Neuronal stem cell (in vitro differentiated cells): ENCODE measurements at regions not wholly inside any gene's neighbourhood (a gene's known extent, or its start where the extent isn't known, plus 50 kb on each side); places are given as distances from the start of the nearest gene placed in this dataset.
A peak's percentile ranks its signal among the peaks of the same experiment; 100 is the strongest.

Experiments used
- DNase-seq: peaks from one replicate; pipeline ENCODE4 v3.0.0-alpha.2; 2013; ENCODE audit warnings: low spot score
- H2AFZ ChIP-seq: one replicate; pipeline ENCODE4 v1.6.1; 2013; ENCODE audit warnings: mild to moderate bottlenecking, low read length, inconsistent platforms
- H2AK5ac ChIP-seq: 2 replicates; pipeline ENCODE4 v1.6.1; 2013; ENCODE audit warnings: low read depth, mild to moderate bottlenecking, inconsistent platforms, low read length, moderate library complexity, mixed read lengths
- H2BK120ac ChIP-seq: 2 replicates; pipeline ENCODE4 v1.6.1; 2013; ENCODE audit warnings: low read depth, mild to moderate bottlenecking, inconsistent platforms, low read length, moderate library complexity, mixed read lengths
- H2BK12ac ChIP-seq: one replicate; pipeline ENCODE4 v1.6.1; 2013; ENCODE audit warnings: low read length, inconsistent platforms
- H2BK15ac ChIP-seq: 2 replicates; pipeline ENCODE4 v1.6.1; 2013; ENCODE audit warnings: mild to moderate bottlenecking, low read length, inconsistent platforms, mixed read lengths
- H2BK5ac ChIP-seq: one replicate; pipeline ENCODE4 v1.6.1; 2013; ENCODE audit warnings: inconsistent platforms, mild to moderate bottlenecking, low read length, moderate library complexity
- H3K14ac ChIP-seq: one replicate; pipeline ENCODE4 v1.6.1; 2013; ENCODE audit warnings: low read length, inconsistent platforms
- H3K18ac ChIP-seq: 2 replicates; pipeline ENCODE4 v1.6.1; 2013; ENCODE audit warnings: low read length, inconsistent platforms
- H3K23ac ChIP-seq: 2 replicates; pipeline ENCODE4 v1.6.1; 2013; ENCODE audit warnings: low read depth, mild to moderate bottlenecking, mixed read lengths, low read length, inconsistent platforms; ENCODE audit not compliant: poor library complexity
- H3K27ac ChIP-seq: replicated peaks from 3 replicates; pipeline ENCODE4 v1.5.1; 2013; ENCODE audit warnings: low read length, inconsistent platforms
- H3K27me3 ChIP-seq, 3 experiments: 2 replicates each; pipeline ENCODE4 v1.6.1; 2013; ENCODE audit warnings: low read length in 3 of 3, mild to moderate bottlenecking in 2 of 3, inconsistent platforms in 1 of 3, low read depth in 1 of 3, mixed read lengths in 1 of 3, moderate library complexity in 1 of 3; ENCODE audit not compliant: control insufficient read depth in 3 of 3, insufficient read depth in 3 of 3
- H3K36me3 ChIP-seq, 2 donors: replicated peaks in 1 of 2; 2 replicates each; pipeline ENCODE4 v1.6.1; 2013; ENCODE audit warnings: low read length in 2 of 2; ENCODE audit not compliant: control insufficient read depth in 2 of 2, insufficient read depth in 2 of 2
- H3K4ac ChIP-seq: 2 replicates; pipeline ENCODE4 v1.6.1; 2013; ENCODE audit warnings: inconsistent platforms, mild to moderate bottlenecking, low read length, moderate library complexity
- H3K4me1 ChIP-seq, 2 donors: 1 replicate in 1 of 2; 2 replicates in 1 of 2; pipeline ENCODE4 v1.6.1; 2013; ENCODE audit warnings: low read length in 2 of 2, low read depth in 1 of 2; ENCODE audit not compliant: control insufficient read depth in 2 of 2, insufficient read depth in 1 of 2
- H3K4me2 ChIP-seq: one replicate; pipeline ENCODE4 v1.6.1; 2013; ENCODE audit warnings: mild to moderate bottlenecking, low read length, inconsistent platforms; ENCODE audit not compliant: insufficient read depth, poor library complexity, severe bottlenecking
- H3K4me3 ChIP-seq, 2 donors: 2 replicates each; pipeline ENCODE4 v1.5.1; 2013; ENCODE audit warnings: low read length in 2 of 2, mild to moderate bottlenecking in 2 of 2, inconsistent platforms in 1 of 2, moderate library complexity in 1 of 2
- H3K79me1 ChIP-seq: one replicate; pipeline ENCODE4 v1.6.1; 2013; ENCODE audit warnings: low read depth, mild to moderate bottlenecking, inconsistent platforms, low read length, moderate library complexity
- H3K9ac ChIP-seq: one replicate; pipeline ENCODE4 v1.6.1; 2013; ENCODE audit warnings: mild to moderate bottlenecking, low read depth, low read length, inconsistent platforms; ENCODE audit not compliant: poor library complexity
- H3K9me3 ChIP-seq, 2 donors: replicated peaks in 1 of 2; 2 replicates each; pipeline versions ENCODE3 to v1.6.1; 2013; ENCODE audit warnings: low read length in 2 of 2, mild to moderate bottlenecking in 2 of 2, inconsistent platforms in 1 of 2, low read depth in 1 of 2, mixed read lengths in 1 of 2, moderate library complexity in 1 of 2; ENCODE audit not compliant: control insufficient read depth in 2 of 2, insufficient read depth in 1 of 2
- H4K8ac ChIP-seq: one replicate; pipeline ENCODE4 v1.6.1; 2013; ENCODE audit warnings: low read depth, mild to moderate bottlenecking, inconsistent platforms, low read length, moderate library complexity
- H4K91ac ChIP-seq: one replicate; pipeline ENCODE4 v1.6.1; 2013; ENCODE audit warnings: low read length, low read depth, mild to moderate bottlenecking, inconsistent platforms; ENCODE audit not compliant: poor library complexity
- WGBS, 2 donors: extraction: QIAGEN DNeasy Blood & Tissue Kit; methylation state at CpG; one replicate each; pipeline ENCODE4 v1.1.7; 2013; ENCODE audit warnings: missing lambda C conversion rate in 2 of 2, mixed read lengths in 1 of 2; ENCODE audit not compliant: insufficient read length in 2 of 2, insufficient replicate concordance in 1 of 2; ENCODE audit errors: extremely low coverage in 2 of 2; 5-methylcytosine and 5-hydroxymethylcytosine counted together

- Histone ChIP-seq H3K4ac (no peak overlapping the region), H3K18ac (no peak overlapping the region), H3K9me3 (no peaks in the 10 kb centered on the region), H3K79me1 (no peaks in the 10 kb centered on the region), H4K8ac (no peak overlapping the region), H3K14ac (no peak overlapping the region), H3K27ac (peak overlapping the region; percentile 19), H3K9ac (no peak overlapping the region), H3K4me3 (no peak overlapping the region), H2AFZ (no peak overlapping the region), H3K23ac (no peak overlapping the region), H2BK5ac (no peak overlapping the region), H4K91ac (no peak overlapping the region), H3K36me3 (no peaks in the 10 kb centered on the region), H3K4me1 (peaks cover 0 to 12% of the 10 kb centered on the region in 2 donors), H3K27me3 (peaks cover 0 to 2% (median 0%) of the 10 kb centered on the region in 3 experiments), H3K4me2 (no peak overlapping the region), H2BK120ac (no peak overlapping the region), H2BK15ac (no peak overlapping the region), H2BK12ac (no peak overlapping the region), H2AK5ac (no peak overlapping the region)
- DNase-seq, result no peak
- WGBS, 2 donors, result no CpG with 5 or more reads among the region's 8 CpGs
Observed at GRCh38 chr14:94700336-94700735, 69.6 kb downstream of the GSC start.

- peak overlapping the region; percentile 49 for H3K18ac ChIP-seq
- no CpG with 5 or more reads among the region's 9 CpGs for WGBS, 2 donors
- peaks cover 0 to 2% (median 0%) of the 10 kb centered on the region in 3 experiments for H3K27me3 ChIP-seq
- no peak overlapping the region for H4K8ac ChIP-seq
- H2BK5ac ChIP-seq, result no peak overlapping the region
- no peaks in the 10 kb centered on the region for H3K9me3 ChIP-seq
- H2AFZ ChIP-seq, result no peak overlapping the region
- H2BK15ac ChIP-seq, result peak overlapping the region; percentile 29
- no peak overlapping the region for H3K14ac ChIP-seq
- no peak for DNase-seq
- H3K27ac ChIP-seq, result no peak overlapping the region
- no peak overlapping the region for H3K4me3 ChIP-seq
- H2AK5ac ChIP-seq, result no peak overlapping the region
- peaks cover 0 to 12% of the 10 kb centered on the region in 2 donors for H3K4me1 ChIP-seq
- H2BK12ac ChIP-seq, result no peak overlapping the region
- no peaks in the 10 kb centered on the region for H3K79me1 ChIP-seq
- H3K4ac ChIP-seq, result no peak overlapping the region
- H3K4me2 ChIP-seq, result no peak overlapping the region
- no peaks in the 10 kb centered on the region for H3K36me3 ChIP-seq
- no peak overlapping the region for H3K9ac ChIP-seq
- no peak overlapping the region for H4K91ac ChIP-seq
- H3K23ac ChIP-seq, result peak overlapping the region; percentile 17
- no peak overlapping the region for H2BK120ac ChIP-seq
Observed at GRCh38 chr14:94699831-94700230, 70.1 kb downstream of the GSC start.

GRCh38 chr14:94697773-94698556 lies 71.9 kb downstream of the GSC start:
- Histone ChIP-seq H3K36me3 (no peaks in the 10 kb centered on the region), H3K4ac (no peak overlapping the region)

GRCh38 chr14:94696518-94696917 lies 73.4 kb downstream of the GSC start:
- Histone ChIP-seq H3K4me2 (no peak overlapping the region), H4K8ac (no peak overlapping the region), H3K9me3 (no peaks in the 10 kb centered on the region), H2BK15ac (no peak overlapping the region), H3K18ac (no peak overlapping the region), H3K27me3 (peaks cover 0 to 5% (median 2%) of the 10 kb centered on the region in 3 experiments), H2BK12ac (no peak overlapping the region), H4K91ac (no peak overlapping the region), H2AFZ (no peak overlapping the region), H3K4ac (no peak overlapping the region), H2BK5ac (no peak overlapping the region), H3K4me3 (no peak overlapping the region), H3K9ac (no peak overlapping the region), H2BK120ac (no peak overlapping the region), H3K4me1 (peaks cover 0 to 10% of the 10 kb centered on the region in 2 donors), H2AK5ac (no peak overlapping the region), H3K36me3 (no peaks in the 10 kb centered on the region), H3K14ac (no peak overlapping the region), H3K27ac (no peak overlapping the region), H3K23ac (no peak overlapping the region), H3K79me1 (no peaks in the 10 kb centered on the region)
- 100% methylated on average over 1 of the region's 7 CpGs; no CpG with 5 or more reads in 1 of the 2 donors for WGBS, 2 donors
- no peak for DNase-seq

More at GRCh38 chr14:94697773-94698556, 71.9 kb downstream of the GSC start:
- Histone ChIP-seq H2BK12ac (no peak overlapping the region), H3K79me1 (no peaks in the 10 kb centered on the region), H2BK15ac (no peak overlapping the region), H2AFZ (no peak overlapping the region), H3K9me3 (no peaks in the 10 kb centered on the region), H2AK5ac (no peak overlapping the region), H3K4me3 (no peak overlapping the region), H3K27ac (no peak overlapping the region), H2BK120ac (no peak overlapping the region), H3K14ac (no peak overlapping the region), H3K9ac (peak overlapping the region; percentile 53), H4K8ac (no peak overlapping the region), H3K18ac (no peak overlapping the region), H2BK5ac (no peak overlapping the region), H3K27me3 (peaks cover 0 to 2% (median 2%) of the 10 kb centered on the region in 3 experiments), H3K23ac (no peak overlapping the region), H3K4me2 (no peak overlapping the region), H4K91ac (no peak overlapping the region), H3K4me1 (peaks cover 0 to 10% of the 10 kb centered on the region in 2 donors)
- no peak for DNase-seq
- no CpG with 5 or more reads among the region's 12 CpGs for WGBS, 2 donors
